HG02840 (cell line): ENCODE measurements at regions not wholly inside any gene's neighbourhood (a gene's known extent, or its start where the extent isn't known, plus 50 kb on each side); places are given as distances from the start of the nearest gene placed in this dataset.

Experiments used
- ATAC-seq: cut with Tn5 transposase; IDR thresholded peaks from one replicate; pipeline ENCODE4 v1.9.1; 2021; ENCODE audit warnings: mild to moderate bottlenecking, moderate library complexity, moderate number of reproducible peaks; ENCODE audit not compliant: unreplicated experiment, low FRiP score

- no peak for ATAC-seq
Measured at GRCh38 chr5:9864791-9865190, 234.6 kb upstream of the TAS2R1 start.

GRCh38 chr5:9863486-9863885, 233.3 kb upstream of the TAS2R1 start:
- ATAC-seq, result no peak

- ATAC-seq, result no peak
Measured at GRCh38 chr5:9861666-9862256, 231.6 kb upstream of the TAS2R1 start.

- ATAC-seq, result no peak
Measured at GRCh38 chr5:9859808-9860207, 229.7 kb upstream of the TAS2R1 start.

GRCh38 chr5:9858043-9858442, 227.9 kb upstream of the TAS2R1 start:
- no peak for ATAC-seq

GRCh38 chr5:9853309-9853708, 223.2 kb upstream of the TAS2R1 start:
- ATAC-seq, result no peak

- no peak for ATAC-seq
Measured at GRCh38 chr5:9852671-9853070, 222.5 kb upstream of the TAS2R1 start.

GRCh38 chr5:9851458-9851857, 221.3 kb upstream of the TAS2R1 start:
- ATAC-seq, result no peak

GRCh38 chr5:9850456-9850855, 220.3 kb upstream of the TAS2R1 start:
- ATAC-seq, result no peak

- no peak for ATAC-seq
Measured at GRCh38 chr5:9847631-9848030, 217.5 kb upstream of the TAS2R1 start.

- no peak for ATAC-seq
Measured at GRCh38 chr5:9845185-9845584, 215.0 kb upstream of the TAS2R1 start.

GRCh38 chr5:9841516-9842170, 211.5 kb upstream of the TAS2R1 start:
- ATAC-seq, result no peak

GRCh38 chr5:9838916-9839315, 208.8 kb upstream of the TAS2R1 start:
- no peak for ATAC-seq

GRCh38 chr5:9834871-9835770, 205.0 kb upstream of the TAS2R1 start:
- ATAC-seq, result no peak

GRCh38 chr5:9833871-9834270, 203.7 kb upstream of the TAS2R1 start:
- no peak for ATAC-seq

- ATAC-seq, result no peak
Measured at GRCh38 chr5:9832921-9833320, 202.8 kb upstream of the TAS2R1 start.

GRCh38 chr5:9831823-9832222, 201.7 kb upstream of the TAS2R1 start:
- no peak for ATAC-seq

GRCh38 chr5:9830184-9830583, 200.0 kb upstream of the TAS2R1 start:
- no peak for ATAC-seq

GRCh38 chr5:9829621-9830020, 199.5 kb upstream of the TAS2R1 start:
- no peak for ATAC-seq

GRCh38 chr5:9820691-9821449, 190.7 kb upstream of the TAS2R1 start:
- no peak for ATAC-seq

- no peak for ATAC-seq
Measured at GRCh38 chr5:9818340-9818845, 188.2 kb upstream of the TAS2R1 start.
